Skeletal muscle tissue (tissue), 3 donors: ENCODE measurements at regions not wholly inside any gene's neighbourhood (a gene's known extent, or its start where the extent isn't known, plus 50 kb on each side); places are given as distances from the start of the nearest gene placed in this dataset.
"Not testable (repeated sequence)": the region's sequence is repeated elsewhere in the genome, so short reads cannot be mapped to it uniquely, and the experiment has no call there.

Experiments used
- H3K27ac ChIP-seq: one replicate; pipeline ENCODE4 v1.7.0; 2013; ENCODE audit warnings: mild to moderate bottlenecking, low read depth, low read length, inconsistent platforms
- H3K27me3 ChIP-seq, 3 donors: one replicate each; pipeline ENCODE4 v1.7.0; 2013; ENCODE audit warnings: low read length in 3 of 3; ENCODE audit not compliant: control insufficient read depth in 3 of 3, insufficient read depth in 3 of 3
- H3K36me3 ChIP-seq, 3 donors: one replicate each; pipeline ENCODE4 v1.7.0; 2013; ENCODE audit warnings: low read length in 3 of 3; ENCODE audit not compliant: control insufficient read depth in 3 of 3, insufficient read depth in 3 of 3
- H3K4me1 ChIP-seq, 3 donors: one replicate each; pipeline ENCODE4 v1.7.0; 2013; ENCODE audit warnings: low read length in 3 of 3, mild to moderate bottlenecking in 3 of 3; ENCODE audit not compliant: control insufficient read depth in 3 of 3, insufficient read depth in 3 of 3
- H3K4me3 ChIP-seq, 3 donors: one replicate each; pipeline ENCODE4 v1.7.0; 2013; ENCODE audit warnings: low read length in 3 of 3
- H3K9ac ChIP-seq, 3 donors: one replicate each; pipeline ENCODE4 v1.7.0; 2013; ENCODE audit warnings: low read length in 3 of 3, mild to moderate bottlenecking in 3 of 3, moderate library complexity in 2 of 3, low read depth in 1 of 3
- H3K9me3 ChIP-seq, 3 donors: one replicate each; pipeline ENCODE4 v1.7.0; 2013; ENCODE audit warnings: low read length in 3 of 3; ENCODE audit not compliant: control insufficient read depth in 3 of 3
- donor health status: Osteomylitis.

GRCh38 chr1:58850636-58851035 is 66.8 kb upstream of the JUN start:
- H3K9me3 ChIP-seq: no peaks in the 10 kb centered on the region
- no peak overlapping the region for H3K9ac ChIP-seq
- no peaks in the 10 kb centered on the region for H3K36me3 ChIP-seq
- H3K27ac ChIP-seq: no peak overlapping the region
- no peak overlapping the region for H3K4me3 ChIP-seq
- no peaks in the 10 kb centered on the region for H3K27me3 ChIP-seq
- H3K4me1 ChIP-seq: peaks cover 0 to 6% (median 6%) of the 10 kb centered on the region in 3 donors

DNA sequence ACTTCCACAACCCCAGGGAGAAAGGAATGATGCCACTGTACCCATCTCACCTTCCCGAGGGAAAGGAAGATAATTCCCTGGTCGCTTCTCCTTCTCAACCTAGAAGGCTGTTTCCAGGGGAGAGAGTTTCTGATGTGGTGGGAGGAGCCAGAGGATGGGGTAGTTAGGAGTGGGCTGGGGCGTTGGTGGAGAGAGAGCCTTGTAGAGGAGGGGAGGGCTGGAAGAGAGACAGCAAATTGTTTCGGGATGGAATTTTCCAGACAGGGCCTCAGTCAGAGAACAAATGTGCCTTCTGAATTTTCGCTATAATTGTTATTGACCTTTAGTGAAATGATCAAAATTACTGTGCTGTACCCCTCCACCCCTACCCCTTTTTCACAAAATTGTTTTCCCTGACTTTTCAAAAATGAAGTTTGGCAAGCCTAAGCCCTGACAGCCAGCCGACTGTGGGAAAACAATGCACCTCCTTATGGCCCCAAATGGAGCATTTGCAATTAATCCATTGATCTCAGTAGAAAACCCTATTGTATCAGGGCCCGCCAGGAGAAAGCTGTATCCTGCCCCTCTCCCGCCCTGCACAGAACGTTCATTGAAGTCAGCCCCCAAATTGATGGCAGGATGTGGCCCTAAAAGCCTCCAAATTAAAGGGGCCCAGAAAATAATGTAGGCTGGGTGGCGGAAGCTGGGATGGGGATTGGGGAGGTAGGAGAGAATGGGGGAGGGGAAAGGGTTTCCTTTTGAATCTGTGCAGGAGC is 69.1 kb upstream of the JUN start:
- Histone ChIP-seq H3K36me3 (no peaks in the 10 kb centered on the region), H3K4me1 (peaks cover 0 to 6% (median 6%) of the 10 kb centered on the region in 3 donors), H3K9me3 (no peaks in the 10 kb centered on the region), H3K27ac (no peak overlapping the region), H3K9ac (no peak overlapping the region), H3K4me3 (no peak overlapping the region), H3K27me3 (no peaks in the 10 kb centered on the region)

DNA sequence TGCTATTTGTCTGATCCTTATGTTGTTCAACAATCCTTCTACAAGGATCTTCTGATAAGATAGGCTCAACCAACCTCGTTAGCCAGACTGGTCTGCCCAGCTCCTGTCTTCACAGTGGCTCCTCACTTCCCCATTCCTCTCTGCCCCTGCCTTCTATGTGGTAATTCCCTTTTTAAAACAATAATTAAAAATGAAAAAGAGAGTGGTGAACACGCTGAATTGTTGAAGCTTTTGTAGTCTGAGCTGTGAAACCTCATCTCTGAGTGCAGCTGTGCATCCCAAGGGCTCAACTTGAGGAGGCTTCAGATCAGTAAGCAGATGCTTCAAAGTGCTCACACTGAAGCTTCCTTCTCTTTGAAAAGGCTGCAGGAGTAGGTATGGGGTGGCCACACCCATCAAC is 70.7 kb upstream of the JUN start:
- no peak overlapping the region for H3K9ac ChIP-seq
- no peak overlapping the region for H3K27ac ChIP-seq
- H3K27me3 ChIP-seq: no peaks in the 10 kb centered on the region
- H3K4me1 ChIP-seq: no peaks in the 10 kb centered on the region
- H3K4me3 ChIP-seq: no peak overlapping the region
- no peaks in the 10 kb centered on the region for H3K9me3 ChIP-seq
- no peaks in the 10 kb centered on the region for H3K36me3 ChIP-seq

GRCh38 chr1:58855274-58856165 is 71.7 kb upstream of the JUN start:
- no peak overlapping the region for H3K9ac ChIP-seq
- no peak overlapping the region for H3K4me3 ChIP-seq
- no peaks in the 10 kb centered on the region for H3K36me3 ChIP-seq
- no peaks in the 10 kb centered on the region for H3K4me1 ChIP-seq
- H3K27me3 ChIP-seq: no peaks in the 10 kb centered on the region
- H3K9me3 ChIP-seq: no peaks in the 10 kb centered on the region
- no peak overlapping the region for H3K27ac ChIP-seq

- not testable (repeated sequence) for H3K27me3 ChIP-seq, H3K4me1 ChIP-seq, H3K9ac ChIP-seq, H3K4me3 ChIP-seq, H3K36me3 ChIP-seq, H3K9me3 ChIP-seq, H3K27ac ChIP-seq
Observed at GRCh38 chr1:58856281-58856680, 72.4 kb upstream of the JUN start.

DNA sequence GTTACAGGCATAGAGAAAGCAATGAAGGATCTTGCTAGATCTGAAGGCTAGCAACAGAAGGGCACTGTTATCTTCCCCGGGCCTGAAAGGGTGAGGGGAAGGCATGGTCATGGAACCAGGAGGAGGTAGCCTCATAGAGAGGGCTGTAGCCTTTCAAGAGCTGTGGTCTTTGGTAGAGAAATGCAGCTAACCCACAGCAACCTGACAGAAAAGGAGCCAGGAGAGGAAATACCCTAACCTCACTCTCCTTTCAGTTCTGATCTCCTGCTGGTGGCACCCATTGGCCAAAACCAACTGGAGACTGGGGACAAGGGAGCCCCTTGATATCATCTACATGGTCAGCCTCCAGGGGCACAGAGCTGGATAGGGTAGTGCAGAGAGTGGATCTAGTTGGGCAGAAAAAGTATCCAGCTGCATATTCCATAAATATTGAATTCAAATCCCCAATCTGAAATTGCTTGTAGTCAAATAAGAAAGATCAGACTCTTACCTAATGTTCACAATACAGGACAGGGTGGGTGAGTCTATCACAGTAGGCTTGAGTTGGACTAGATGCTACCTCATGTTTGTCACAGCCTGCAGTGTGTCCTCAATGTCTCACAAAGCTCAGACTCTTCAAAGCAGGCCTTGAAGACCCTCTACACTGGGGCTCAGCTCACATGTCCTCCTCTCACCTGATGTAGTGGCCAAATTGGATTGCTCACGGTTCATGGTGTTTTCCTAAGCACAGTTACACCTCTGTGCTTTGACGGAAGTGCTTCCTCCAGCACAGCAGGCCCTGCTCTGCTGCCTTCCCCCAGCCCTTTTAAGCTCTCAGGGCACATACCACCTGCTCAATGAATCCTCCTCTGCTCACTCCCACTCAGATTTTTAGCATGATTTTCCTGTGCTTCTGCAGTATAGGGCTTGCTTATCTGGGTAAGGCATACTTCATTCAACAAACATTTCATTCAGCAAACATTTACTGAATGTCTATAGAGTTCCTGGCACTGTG is 74.1 kb upstream of the JUN start:
- H3K4me3 ChIP-seq: no peak overlapping the region
- H3K9me3 ChIP-seq: no peaks in the 10 kb centered on the region
- no peak overlapping the region for H3K27ac ChIP-seq

DNA sequence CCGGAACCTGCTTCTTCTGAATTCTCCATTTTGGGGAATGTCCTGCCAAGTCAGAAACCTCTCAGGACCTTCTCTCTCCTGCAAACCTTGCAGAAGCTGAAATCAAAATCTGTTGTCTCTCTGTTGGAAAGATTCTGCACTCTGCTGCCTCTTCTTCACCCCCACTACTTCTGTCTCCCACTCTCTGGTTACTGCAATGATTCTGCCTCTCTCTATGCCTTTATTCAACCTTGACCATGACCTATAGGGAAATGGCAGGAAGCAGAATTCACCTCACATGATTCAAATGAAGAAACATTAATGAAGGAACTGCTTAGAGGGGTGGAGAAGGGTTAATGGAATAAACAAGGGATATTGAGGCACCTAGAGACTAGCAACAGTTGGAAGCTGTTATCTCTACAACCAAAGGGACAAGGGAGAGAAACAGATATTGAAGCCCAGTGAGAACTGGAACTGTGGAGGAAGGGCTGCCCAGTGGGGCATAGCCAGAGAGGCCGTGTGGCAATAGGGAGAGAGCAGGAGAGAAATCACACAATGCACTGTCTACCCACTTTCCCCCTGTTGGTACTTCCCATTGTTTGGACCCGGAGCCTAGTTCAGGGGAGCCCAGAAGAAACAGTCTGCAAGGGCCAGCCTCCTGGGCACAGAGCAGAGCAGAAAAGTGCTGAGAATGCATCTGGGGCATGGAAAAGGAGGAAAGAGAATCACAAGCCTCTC is 76.1 kb upstream of the JUN start:
- Histone ChIP-seq H3K4me1 (no peaks in the 10 kb centered on the region), H3K4me3 (no peak overlapping the region), H3K27me3 (no peaks in the 10 kb centered on the region), H3K27ac (no peak overlapping the region), H3K9ac (no peak overlapping the region), H3K9me3 (no peaks in the 10 kb centered on the region), H3K36me3 (no peaks in the 10 kb centered on the region)

More for the DNA sequence above, 74.1 kb upstream of the JUN start:
- H3K27me3 ChIP-seq: no peaks in the 10 kb centered on the region
- H3K9ac ChIP-seq: no peak overlapping the region
- no peaks in the 10 kb centered on the region for H3K36me3 ChIP-seq
- no peaks in the 10 kb centered on the region for H3K4me1 ChIP-seq

DNA sequence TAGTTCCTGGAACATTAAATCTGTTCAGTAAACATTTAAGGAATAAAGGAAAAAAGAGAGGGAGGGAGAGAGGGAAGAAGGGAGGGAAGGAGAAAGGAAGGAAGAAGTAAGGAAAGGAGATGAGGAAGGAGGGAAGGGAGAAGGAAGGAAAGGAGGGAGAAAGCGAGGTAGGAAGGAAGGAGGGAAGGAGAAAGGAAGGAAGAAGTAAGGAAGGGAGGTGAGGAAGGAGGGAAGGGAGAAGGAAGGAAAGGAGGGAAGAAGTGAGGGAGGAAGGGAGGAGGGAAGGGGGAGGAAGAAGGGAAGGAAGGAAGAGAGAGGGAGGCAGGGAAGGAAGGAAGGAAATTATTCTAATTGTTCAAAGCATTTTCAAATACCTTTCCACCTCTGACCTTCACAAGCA is 77.2 kb upstream of the JUN start:
- no peak overlapping the region for H3K4me3 ChIP-seq
- no peaks in the 10 kb centered on the region for H3K36me3 ChIP-seq
- H3K9ac ChIP-seq: no peak overlapping the region
- no peaks in the 10 kb centered on the region for H3K27me3 ChIP-seq
- H3K4me1 ChIP-seq: no peaks in the 10 kb centered on the region
- H3K27ac ChIP-seq: no peak overlapping the region
- no peaks in the 10 kb centered on the region for H3K9me3 ChIP-seq

DNA sequence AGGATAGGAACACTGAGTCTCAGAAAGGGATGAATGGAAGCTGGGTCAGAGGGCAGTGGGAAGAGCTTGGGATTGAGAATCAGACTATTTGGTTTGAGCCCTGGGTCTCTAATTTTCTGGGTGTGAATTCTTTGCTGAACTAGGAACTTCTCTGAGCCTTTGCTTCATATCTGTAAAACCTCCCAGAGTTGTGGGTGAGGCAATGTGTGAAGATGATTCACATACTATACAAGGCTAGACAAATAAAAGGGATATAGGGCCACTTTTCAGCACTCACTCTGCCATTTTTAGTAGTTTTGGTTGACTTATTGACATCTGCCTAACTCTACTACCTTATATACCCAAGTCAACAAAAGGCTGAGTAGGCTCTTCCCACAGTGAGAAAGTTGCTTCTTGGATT is 77.7 kb upstream of the JUN start:
- Histone ChIP-seq H3K27ac (no peak overlapping the region), H3K9ac (no peak overlapping the region), H3K27me3 (no peaks in the 10 kb centered on the region), H3K36me3 (no peaks in the 10 kb centered on the region), H3K9me3 (no peaks in the 10 kb centered on the region), H3K4me3 (no peak overlapping the region), H3K4me1 (no peaks in the 10 kb centered on the region)
